Type B pancreatic cell (in vitro differentiated cells): ENCODE measurements at regions not wholly inside any gene's neighbourhood (a gene's known extent, or its start where the extent isn't known, plus 50 kb on each side); places are given as distances from the start of the nearest gene placed in this dataset.
A peak's percentile ranks its signal among the peaks of the same experiment; 100 is the strongest.
"Not testable (repeated sequence)": the region's sequence is repeated elsewhere in the genome, so short reads cannot be mapped to it uniquely, and the experiment has no call there.

Experiments used
- DNase-seq: peaks from one replicate; pipeline ENCODE4 v3.0.0; 2021; ENCODE audit warnings: mixed read lengths; ENCODE audit not compliant: unreplicated experiment; ENCODE audit errors: extremely low spot score
- H3K27ac Mint-ChIP-seq: 2 replicates; pipeline ENCODE4 v1.8.0; 2021; ENCODE audit warnings: mild to moderate bottlenecking, mixed read lengths
- H3K27me3 Mint-ChIP-seq: 2 replicates; pipeline ENCODE4 v1.8.0; 2021; ENCODE audit warnings: mixed read lengths
- H3K36me3 Mint-ChIP-seq: 2 replicates; pipeline ENCODE4 v1.8.0; 2021; ENCODE audit warnings: mixed read lengths
- H3K4me1 Mint-ChIP-seq: one replicate; pipeline ENCODE4 v1.8.0; 2021; ENCODE audit warnings: mixed read lengths; ENCODE audit not compliant: unreplicated experiment
- H3K4me3 Mint-ChIP-seq: 2 replicates; pipeline ENCODE4 v1.8.0; 2021; ENCODE audit warnings: mild to moderate bottlenecking, mixed read lengths
- H3K9me3 Mint-ChIP-seq: 2 replicates; pipeline ENCODE4 v1.8.0; 2021; ENCODE audit warnings: mixed read lengths
- CTCF ChIP-seq: fragments of 200-600 bp; sonication (generic); conservative IDR thresholded peaks from 2 replicates; pipeline ENCODE4 v1.5.0; 2021; ENCODE audit warnings: antibody characterized with exemption, mild to moderate bottlenecking

DNA sequence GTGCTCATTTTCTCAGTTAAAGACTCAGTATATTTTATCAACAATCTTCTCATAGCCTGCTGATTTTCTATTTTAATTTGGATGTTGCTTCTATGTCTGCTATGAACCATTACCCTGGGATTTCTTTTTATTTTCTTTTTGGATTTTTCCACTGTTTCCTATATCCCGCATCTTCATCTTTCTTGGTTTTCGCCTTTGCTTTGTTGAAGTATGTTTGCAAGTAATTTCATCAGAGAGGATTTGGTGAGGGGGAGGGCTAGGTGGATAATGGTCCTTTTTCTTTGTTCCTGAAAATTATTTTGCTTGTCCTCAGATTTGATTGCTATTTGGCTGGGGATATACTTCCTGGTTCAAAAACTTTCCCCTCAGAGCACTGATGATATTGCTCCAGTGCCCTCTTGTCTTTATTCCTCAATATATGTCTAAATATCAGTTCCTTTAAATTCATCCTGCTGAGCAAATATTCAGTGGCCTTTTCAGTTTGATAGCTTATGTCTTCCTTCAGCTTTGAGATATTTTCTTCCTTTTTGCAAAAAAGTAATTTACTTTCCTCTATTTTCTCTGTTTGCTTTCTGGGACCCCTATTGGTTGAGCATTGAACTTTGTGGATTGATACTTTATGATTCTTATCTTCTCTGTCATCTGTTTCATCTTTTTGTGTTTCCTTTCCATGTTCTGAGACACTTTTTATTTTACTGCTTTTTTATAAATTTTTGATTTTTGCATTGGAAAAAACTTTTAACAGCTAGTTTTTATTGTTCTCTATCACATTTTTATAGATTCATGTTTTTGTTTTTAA, 227.6 kb upstream of the ELL2 start:
- peak; percentile 58 for TF ChIP-seq CTCF
- DNase-seq: no peak
- no peaks in the 10 kb centered on the region for H3K27me3 Mint-ChIP-seq
- H3K27ac Mint-ChIP-seq: no peak overlapping the region
- H3K9me3 Mint-ChIP-seq: peaks cover 4% of the 10 kb centered on the region
- no peak overlapping the region for H3K4me3 Mint-ChIP-seq
- no peaks in the 10 kb centered on the region for H3K36me3 Mint-ChIP-seq
- H3K4me1 Mint-ChIP-seq: peaks cover 8% of the 10 kb centered on the region

DNA sequence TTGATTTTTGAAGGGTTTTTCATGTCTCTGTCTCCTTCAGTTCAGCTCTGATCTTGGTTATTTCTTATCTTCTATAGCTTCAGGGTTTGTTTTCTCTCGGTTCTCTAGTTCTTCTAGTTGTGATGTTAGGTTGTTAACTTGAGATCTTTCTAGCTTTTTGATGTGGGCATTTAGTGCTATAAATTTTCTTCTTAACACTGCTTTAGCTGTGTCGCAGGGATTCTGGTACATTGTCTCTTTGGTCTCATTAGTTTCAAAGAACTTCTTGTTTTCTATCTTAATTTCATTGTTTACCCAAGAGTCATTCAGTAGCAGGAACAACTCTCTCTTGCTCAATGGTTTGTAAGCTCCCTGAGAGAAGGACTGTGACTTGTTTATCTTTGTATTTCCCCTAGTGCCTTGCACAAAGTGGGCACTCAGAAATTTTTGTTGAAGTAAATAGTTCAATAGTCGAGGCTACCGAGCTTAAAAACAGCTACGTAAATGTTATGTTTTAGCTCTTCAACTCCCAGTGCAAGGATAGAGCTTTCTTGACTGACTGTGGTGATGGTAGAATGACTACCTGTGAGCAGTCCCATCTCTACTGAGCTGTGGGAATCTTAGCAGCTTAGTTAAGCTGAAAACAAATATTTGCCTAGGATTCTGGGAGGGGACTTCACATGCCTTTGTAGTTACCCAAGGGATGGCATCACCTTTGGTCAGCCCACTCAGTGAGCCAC, 225.8 kb upstream of the ELL2 start:
- no peak for TF ChIP-seq CTCF
- no peak for DNase-seq
- Mint-ChIP-seq H3K36me3 (no peaks in the 10 kb centered on the region), H3K27me3 (no peaks in the 10 kb centered on the region), H3K9me3 (peaks cover 4% of the 10 kb centered on the region), H3K27ac (no peak overlapping the region), H3K4me1 (peaks cover 8% of the 10 kb centered on the region), H3K4me3 (no peak overlapping the region)

GRCh38 chr5:96184510-96184909, 222.9 kb upstream of the ELL2 start:
- H3K27me3 Mint-ChIP-seq, DNase-seq, H3K36me3 Mint-ChIP-seq, H3K27ac Mint-ChIP-seq, H3K4me3 Mint-ChIP-seq, H3K4me1 Mint-ChIP-seq, H3K9me3 Mint-ChIP-seq: not testable (repeated sequence)

GRCh38 chr5:96180684-96181435, 219.2 kb upstream of the ELL2 start:
- H3K36me3 Mint-ChIP-seq: no peaks in the 10 kb centered on the region
- no peak overlapping the region for H3K27ac Mint-ChIP-seq
- peaks cover 4% of the 10 kb centered on the region for H3K4me1 Mint-ChIP-seq
- H3K4me3 Mint-ChIP-seq: no peak overlapping the region
- DNase-seq: no peak
- no peaks in the 10 kb centered on the region for H3K27me3 Mint-ChIP-seq
- peaks cover 5% of the 10 kb centered on the region for H3K9me3 Mint-ChIP-seq
- TF ChIP-seq CTCF: no peak

GRCh38 chr5:96177303-96177869, 215.7 kb upstream of the ELL2 start:
- Mint-ChIP-seq H3K4me1 (peaks cover 4% of the 10 kb centered on the region), H3K27me3 (no peaks in the 10 kb centered on the region), H3K9me3 (peaks cover 5% of the 10 kb centered on the region), H3K36me3 (no peaks in the 10 kb centered on the region), H3K27ac (peak overlapping the region; percentile 7), H3K4me3 (no peak overlapping the region)
- TF ChIP-seq CTCF: no peak
- DNase-seq: no peak
